Colonic mucosa (tissue), 4 donors: ENCODE measurements at regions not wholly inside any gene's neighbourhood (a gene's known extent, or its start where the extent isn't known, plus 50 kb on each side); places are given as distances from the start of the nearest gene placed in this dataset.

Experiments used
- DNase-seq: peaks from one replicate; pipeline ENCODE4 v3.0.0-alpha.2; 2020
- H3K27ac ChIP-seq: fragments of 200-600 bp; one replicate; pipeline ENCODE4 v1.8.0; 2021
- H3K27me3 ChIP-seq: fragments of 200-600 bp; one replicate; pipeline ENCODE4 v1.8.0; 2021
- H3K36me3 ChIP-seq: fragments of 200-600 bp; one replicate; pipeline ENCODE4 v1.8.0; 2021
- H3K4me1 ChIP-seq: fragments of 200-600 bp; one replicate; pipeline ENCODE4 v1.8.0; 2021; ENCODE audit warnings: mild to moderate bottlenecking
- H3K4me3 ChIP-seq: fragments of 200-600 bp; one replicate; pipeline ENCODE4 v1.8.0; 2021
- H3K9ac ChIP-seq, 2 donors: one replicate each; pipeline ENCODE4 v1.7.0; 2013; ENCODE audit warnings: control low read depth in 2 of 2, low read depth in 2 of 2, low read length in 2 of 2
- H3K9me3 ChIP-seq: fragments of 200-600 bp; one replicate; pipeline ENCODE4 v1.8.0; 2021
- CTCF ChIP-seq: fragments of 200-600 bp; IDR thresholded peaks from one replicate; pipeline ENCODE4 v1.8.0; 2022; ENCODE audit warnings: antibody characterized with exemption, mild to moderate bottlenecking
- intact Hi-C: fragments of 100-400 bp; cut with DNase I; formaldehyde crosslinking; loops from one replicate; pipeline ENCODE4 v1.14.1; 2022
- donor health status: healthy.
- donor health status: DM: no; HTN: no; CAD: no.
- donor health status: DM: no; HTN: no; CAD: no.

GRCh38 chr18:40565805-40566509 is 1389.1 kb upstream of the PIK3C3 start:
- DNase-seq, result no peak
- TF ChIP-seq CTCF, result no peak
- Histone ChIP-seq H3K36me3 (no peaks in the 10 kb centered on the region), H3K4me1 (no peaks in the 10 kb centered on the region), H3K27ac (no peak overlapping the region), H3K4me3 (no peak overlapping the region), H3K27me3 (no peaks in the 10 kb centered on the region), H3K9me3 (no peaks in the 10 kb centered on the region), H3K9ac (no peak overlapping the region)
- intact Hi-C loops, result no loop called here

GRCh38 chr18:40559556-40559955 is 1395.5 kb upstream of the PIK3C3 start:
- DNase-seq, result no peak
- no peak for TF ChIP-seq CTCF
- H3K9me3 ChIP-seq, result no peaks in the 10 kb centered on the region
- intact Hi-C loops, result no loop called here
- no peaks in the 10 kb centered on the region for H3K36me3 ChIP-seq
- H3K27me3 ChIP-seq, result no peaks in the 10 kb centered on the region
- H3K4me3 ChIP-seq, result no peak overlapping the region
- no peak overlapping the region for H3K27ac ChIP-seq
- no peaks in the 10 kb centered on the region for H3K4me1 ChIP-seq
- no peak overlapping the region for H3K9ac ChIP-seq

GRCh38 chr18:40558706-40559392 is 1396.2 kb upstream of the PIK3C3 start:
- intact Hi-C loops, result no loop called here
- no peaks in the 10 kb centered on the region for H3K4me1 ChIP-seq
- H3K9ac ChIP-seq, result no peak overlapping the region
- H3K4me3 ChIP-seq, result no peak overlapping the region
- no peak overlapping the region for H3K27ac ChIP-seq
- H3K9me3 ChIP-seq, result no peaks in the 10 kb centered on the region
- no peak for DNase-seq
- H3K27me3 ChIP-seq, result no peaks in the 10 kb centered on the region
- no peaks in the 10 kb centered on the region for H3K36me3 ChIP-seq
- TF ChIP-seq CTCF, result no peak

GRCh38 chr18:40555914-40556313 is 1399.1 kb upstream of the PIK3C3 start:
- Histone ChIP-seq H3K27ac (no peak overlapping the region), H3K9me3 (no peaks in the 10 kb centered on the region), H3K9ac (no peak overlapping the region), H3K27me3 (no peaks in the 10 kb centered on the region), H3K4me3 (no peak overlapping the region), H3K36me3 (no peaks in the 10 kb centered on the region), H3K4me1 (no peaks in the 10 kb centered on the region)
- TF ChIP-seq CTCF, result no peak
- DNase-seq, result no peak
- intact Hi-C loops, result no loop called here

GRCh38 chr18:40553029-40553428 is 1402.0 kb upstream of the PIK3C3 start:
- H3K27ac ChIP-seq, result no peak overlapping the region
- no peak for DNase-seq
- no peaks in the 10 kb centered on the region for H3K27me3 ChIP-seq
- H3K4me3 ChIP-seq, result no peak overlapping the region
- H3K9ac ChIP-seq, result no peak overlapping the region
- H3K36me3 ChIP-seq, result no peaks in the 10 kb centered on the region
- no peaks in the 10 kb centered on the region for H3K9me3 ChIP-seq
- TF ChIP-seq CTCF, result no peak
- no peaks in the 10 kb centered on the region for H3K4me1 ChIP-seq
- intact Hi-C loops, result no loop called here
